ENCODE measurements at regions not wholly inside any gene's neighbourhood (a gene's known extent, or its start where the extent isn't known, plus 50 kb on each side); places are given as distances from the start of the nearest gene placed in this dataset.

DNA sequence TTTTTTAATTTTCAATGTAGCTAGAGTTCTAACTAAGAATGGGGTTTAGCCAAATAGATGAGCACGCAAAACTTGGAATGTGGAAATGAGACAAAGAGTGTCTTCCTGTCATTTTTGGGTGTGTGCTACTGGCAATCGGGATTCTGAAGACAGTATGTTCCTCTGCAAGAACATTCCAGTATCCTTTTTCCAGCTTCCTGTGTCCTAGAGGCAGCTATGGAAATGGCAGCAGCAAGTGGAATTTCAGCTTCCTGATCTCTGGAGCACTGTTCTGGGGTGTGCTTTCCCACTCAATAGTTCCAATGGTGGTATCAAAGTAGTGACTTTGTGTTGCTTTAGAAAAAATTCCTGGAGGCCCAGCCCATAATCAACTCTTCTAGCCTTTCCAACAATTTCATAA lies 642.9 kb upstream of the KCNMB2 start:
- H3K36me3 ChIP-seq (ENCODE audit: control insufficient read depth, insufficient read depth, low read length), result no peaks in the 10 kb centered on the region
- H3K27ac ChIP-seq, result no peak overlapping the region
- no peaks in the 10 kb centered on the region for H3K79me2 ChIP-seq
- H3K4me2 ChIP-seq (ENCODE audit: low read length), result no peak overlapping the region
- H3K9me3 ChIP-seq (ENCODE audit: control insufficient read depth, low read length), result no peaks in the 10 kb centered on the region
- peaks cover 3% of the 10 kb centered on the region for H3K4me1 ChIP-seq
- no peak overlapping the region for H2AFZ ChIP-seq
- no peak overlapping the region for H3K4me3 ChIP-seq (ENCODE audit: low read depth, low read length)
- H3K27me3 ChIP-seq (ENCODE audit: control insufficient read depth, insufficient read depth, low read length), result no peaks in the 10 kb centered on the region
- H3K9ac ChIP-seq, result no peak overlapping the region
- TF ChIP-seq, protein P1, sequence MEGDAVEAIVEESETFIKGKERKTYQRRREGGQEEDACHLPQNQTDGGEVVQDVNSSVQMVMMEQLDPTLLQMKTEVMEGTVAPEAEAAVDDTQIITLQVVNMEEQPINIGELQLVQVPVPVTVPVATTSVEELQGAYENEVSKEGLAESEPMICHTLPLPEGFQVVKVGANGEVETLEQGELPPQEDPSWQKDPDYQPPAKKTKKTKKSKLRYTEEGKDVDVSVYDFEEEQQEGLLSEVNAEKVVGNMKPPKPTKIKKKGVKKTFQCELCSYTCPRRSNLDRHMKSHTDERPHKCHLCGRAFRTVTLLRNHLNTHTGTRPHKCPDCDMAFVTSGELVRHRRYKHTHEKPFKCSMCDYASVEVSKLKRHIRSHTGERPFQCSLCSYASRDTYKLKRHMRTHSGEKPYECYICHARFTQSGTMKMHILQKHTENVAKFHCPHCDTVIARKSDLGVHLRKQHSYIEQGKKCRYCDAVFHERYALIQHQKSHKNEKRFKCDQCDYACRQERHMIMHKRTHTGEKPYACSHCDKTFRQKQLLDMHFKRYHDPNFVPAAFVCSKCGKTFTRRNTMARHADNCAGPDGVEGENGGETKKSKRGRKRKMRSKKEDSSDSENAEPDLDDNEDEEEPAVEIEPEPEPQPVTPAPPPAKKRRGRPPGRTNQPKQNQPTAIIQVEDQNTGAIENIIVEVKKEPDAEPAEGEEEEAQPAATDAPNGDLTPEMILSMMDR (IDR thresholded peaks at IDR 0.05), result no peak

DNA sequence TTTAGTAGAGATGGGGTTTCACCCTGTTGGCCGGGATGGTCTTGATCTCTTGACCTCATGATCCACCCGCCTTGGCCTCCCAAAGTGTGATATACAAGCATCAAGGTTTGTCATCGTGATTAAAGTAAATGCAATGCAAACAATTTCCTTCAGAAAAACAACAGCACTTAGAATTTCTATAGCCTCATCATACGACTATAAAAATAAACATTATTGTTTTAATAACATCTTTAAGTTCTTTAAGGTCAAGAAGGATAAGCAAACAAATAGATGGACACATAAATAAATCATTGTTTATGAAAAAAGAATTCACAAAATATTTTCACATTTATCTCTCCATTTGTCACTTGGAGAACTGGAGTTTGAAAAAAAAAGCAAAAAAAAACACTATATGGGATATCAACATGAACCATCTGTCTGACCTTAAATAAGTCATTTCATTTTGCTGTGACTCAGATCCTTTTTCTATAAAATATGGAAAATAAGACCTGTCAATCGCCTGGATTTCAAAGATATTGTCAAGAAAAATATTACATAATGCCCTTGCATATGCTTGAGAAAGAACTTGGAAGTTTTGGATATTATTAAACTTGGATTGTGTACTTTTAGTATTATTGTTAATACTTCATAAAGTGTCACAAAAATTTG lies 642.0 kb upstream of the KCNMB2 start:
- Histone ChIP-seq H3K79me2 (no peaks in the 10 kb centered on the region), H3K9ac (no peak overlapping the region), H2AFZ (no peak overlapping the region), H3K4me1 (no peaks in the 10 kb centered on the region), H3K4me2 (ENCODE audit: low read length) (no peak overlapping the region), H3K9me3 (ENCODE audit: control insufficient read depth, low read length) (no peaks in the 10 kb centered on the region), H3K27me3 (ENCODE audit: control insufficient read depth, insufficient read depth, low read length) (no peaks in the 10 kb centered on the region), H3K4me3 (ENCODE audit: low read depth, low read length) (no peak overlapping the region), H3K36me3 (ENCODE audit: control insufficient read depth, insufficient read depth, low read length) (no peaks in the 10 kb centered on the region), H3K27ac (no peak overlapping the region)
- TF ChIP-seq, protein P1 (IDR thresholded peaks at IDR 0.05), result no peak

DNA sequence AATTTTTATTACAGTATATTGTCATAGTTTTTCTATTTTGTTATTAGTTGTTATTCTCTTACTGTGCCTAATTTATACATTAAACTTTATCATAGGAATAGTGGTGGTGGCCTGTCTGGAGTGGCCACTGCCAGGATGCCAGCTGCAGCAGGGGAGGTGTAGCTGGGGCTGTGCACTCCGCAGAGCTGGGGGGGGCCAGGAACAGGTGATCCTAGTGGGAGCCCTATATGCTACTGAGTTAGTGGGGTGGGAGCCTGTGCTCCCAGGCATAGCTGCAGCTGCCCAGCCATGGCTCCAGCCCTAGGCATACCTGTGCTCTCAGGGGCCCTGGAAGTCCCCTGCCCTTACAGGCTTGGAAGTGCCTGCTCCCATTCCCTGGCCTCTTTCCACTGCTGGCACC lies 638.1 kb upstream of the KCNMB2 start:
- no peak overlapping the region for H2AFZ ChIP-seq
- no peaks in the 10 kb centered on the region for H3K79me2 ChIP-seq
- H3K9me3 ChIP-seq (ENCODE audit: control insufficient read depth, low read length), result no peaks in the 10 kb centered on the region
- no peak overlapping the region for H3K9ac ChIP-seq
- H3K27ac ChIP-seq, result no peak overlapping the region
- H3K36me3 ChIP-seq (ENCODE audit: control insufficient read depth, insufficient read depth, low read length), result no peaks in the 10 kb centered on the region
- TF ChIP-seq, protein P1 (IDR thresholded peaks at IDR 0.05), result no peak
- no peak overlapping the region for H3K4me2 ChIP-seq (ENCODE audit: low read length)
- H3K4me3 ChIP-seq (ENCODE audit: low read depth, low read length), result no peak overlapping the region
- H3K27me3 ChIP-seq (ENCODE audit: control insufficient read depth, insufficient read depth, low read length), result no peaks in the 10 kb centered on the region
- H3K4me1 ChIP-seq, result peaks cover 4% of the 10 kb centered on the region

DNA sequence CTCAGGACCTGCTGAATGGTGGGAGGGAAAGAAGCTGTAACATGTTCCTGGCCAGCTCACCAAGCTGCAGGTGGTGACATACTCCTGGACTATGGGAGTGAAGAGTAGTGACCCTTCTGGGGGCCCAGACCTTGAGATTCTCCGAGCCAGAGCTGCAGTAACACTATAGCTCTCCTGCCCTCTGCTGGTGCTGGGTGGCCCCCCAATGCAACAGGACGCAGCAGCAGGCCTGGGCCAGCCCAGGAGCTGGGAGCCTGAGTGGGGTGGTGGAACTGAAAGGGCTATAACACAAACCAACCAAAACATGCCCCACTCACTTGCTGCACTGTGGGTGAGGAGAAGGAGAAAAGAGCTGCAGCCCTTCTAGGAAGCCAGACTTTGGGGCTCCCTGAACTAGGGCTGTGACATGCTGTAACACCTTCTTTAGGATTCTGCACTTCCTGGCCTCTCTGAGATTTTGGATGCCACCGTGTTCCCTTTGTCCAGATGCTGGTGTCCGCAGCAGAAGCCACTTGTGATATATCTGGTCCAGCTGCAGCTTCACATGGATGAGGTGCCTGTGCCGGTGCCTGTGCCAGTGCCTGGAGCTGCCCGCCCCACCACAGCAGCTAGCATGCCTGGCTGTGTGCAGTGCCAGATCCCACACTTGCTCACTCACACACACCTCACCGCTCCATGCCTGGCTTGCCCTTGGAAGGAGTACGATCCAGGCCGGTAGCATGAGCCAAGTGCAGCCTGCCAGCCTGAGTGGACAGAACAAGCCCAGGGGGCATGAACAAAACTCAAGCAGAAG lies 636.8 kb upstream of the KCNMB2 start:
- TF ChIP-seq, protein P1 (IDR thresholded peaks at IDR 0.05), result no peak
- no peak overlapping the region for H3K4me3 ChIP-seq (ENCODE audit: low read depth, low read length)
- H3K79me2 ChIP-seq, result no peaks in the 10 kb centered on the region
- no peaks in the 10 kb centered on the region for H3K27me3 ChIP-seq (ENCODE audit: control insufficient read depth, insufficient read depth, low read length)
- H3K4me1 ChIP-seq, result peaks cover 4% of the 10 kb centered on the region
- no peaks in the 10 kb centered on the region for H3K36me3 ChIP-seq (ENCODE audit: control insufficient read depth, insufficient read depth, low read length)
- H2AFZ ChIP-seq, result no peak overlapping the region
- no peaks in the 10 kb centered on the region for H3K9me3 ChIP-seq (ENCODE audit: control insufficient read depth, low read length)
- no peak overlapping the region for H3K9ac ChIP-seq
- no peak overlapping the region for H3K27ac ChIP-seq
- no peak overlapping the region for H3K4me2 ChIP-seq (ENCODE audit: low read length)
